ENCODE measurements at regions not wholly inside any gene's neighbourhood (a gene's known extent, or its start where the extent isn't known, plus 50 kb on each side); places are given as distances from the start of the nearest gene placed in this dataset.

DNA sequence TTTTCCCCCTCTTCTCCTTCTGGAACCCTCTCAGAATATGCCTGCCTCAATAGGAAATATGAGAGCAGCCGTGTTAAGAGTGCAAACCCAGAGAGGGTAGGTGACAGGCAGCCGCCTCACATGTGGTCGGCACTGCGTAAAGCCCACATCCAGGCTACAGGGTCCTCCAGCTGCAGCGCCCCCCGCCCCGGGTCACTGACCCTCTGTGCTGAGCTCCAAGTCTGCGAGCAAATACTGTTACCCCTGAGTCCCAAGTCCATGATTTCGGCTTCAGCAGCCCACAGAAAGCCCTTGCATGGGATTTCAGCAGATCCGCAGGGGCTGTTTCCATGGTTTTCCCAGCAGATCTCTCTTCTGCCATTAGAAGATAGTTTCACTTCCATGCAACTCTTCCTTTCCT, 186.9 kb upstream of the IRS2 start:
- Histone ChIP-seq H3K27ac (no peak overlapping the region), H3K9me3 (peaks cover 0 to 11% (median 4%) of the 10 kb centered on the region in 4 donors), H3K4me3 (no peak overlapping the region), H3K4me1 (no peaks in the 10 kb centered on the region), H3K27me3 (no peaks in the 10 kb centered on the region), H3K36me3 (no peaks in the 10 kb centered on the region)
- no peak for TF ChIP-seq POLR2A (IDR thresholded peaks at IDR 0.05)
- TF ChIP-seq POLR2AphosphoS5 (IDR thresholded peaks at IDR 0.05): no peak
- TF ChIP-seq, protein P1, sequence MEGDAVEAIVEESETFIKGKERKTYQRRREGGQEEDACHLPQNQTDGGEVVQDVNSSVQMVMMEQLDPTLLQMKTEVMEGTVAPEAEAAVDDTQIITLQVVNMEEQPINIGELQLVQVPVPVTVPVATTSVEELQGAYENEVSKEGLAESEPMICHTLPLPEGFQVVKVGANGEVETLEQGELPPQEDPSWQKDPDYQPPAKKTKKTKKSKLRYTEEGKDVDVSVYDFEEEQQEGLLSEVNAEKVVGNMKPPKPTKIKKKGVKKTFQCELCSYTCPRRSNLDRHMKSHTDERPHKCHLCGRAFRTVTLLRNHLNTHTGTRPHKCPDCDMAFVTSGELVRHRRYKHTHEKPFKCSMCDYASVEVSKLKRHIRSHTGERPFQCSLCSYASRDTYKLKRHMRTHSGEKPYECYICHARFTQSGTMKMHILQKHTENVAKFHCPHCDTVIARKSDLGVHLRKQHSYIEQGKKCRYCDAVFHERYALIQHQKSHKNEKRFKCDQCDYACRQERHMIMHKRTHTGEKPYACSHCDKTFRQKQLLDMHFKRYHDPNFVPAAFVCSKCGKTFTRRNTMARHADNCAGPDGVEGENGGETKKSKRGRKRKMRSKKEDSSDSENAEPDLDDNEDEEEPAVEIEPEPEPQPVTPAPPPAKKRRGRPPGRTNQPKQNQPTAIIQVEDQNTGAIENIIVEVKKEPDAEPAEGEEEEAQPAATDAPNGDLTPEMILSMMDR (IDR thresholded peaks at IDR 0.05): no peak
- TF ChIP-seq EP300 (IDR thresholded peaks at IDR 0.05): no peak
- no peak for DNase-seq
- intact Hi-C loops (cut with DNase I; ENCODE audit: low total_unique reads): no loop called here
- WGBS, 5 donors: 87 to 93% (median 89%) methylated on average over 10 of the region's 10 CpGs

DNA sequence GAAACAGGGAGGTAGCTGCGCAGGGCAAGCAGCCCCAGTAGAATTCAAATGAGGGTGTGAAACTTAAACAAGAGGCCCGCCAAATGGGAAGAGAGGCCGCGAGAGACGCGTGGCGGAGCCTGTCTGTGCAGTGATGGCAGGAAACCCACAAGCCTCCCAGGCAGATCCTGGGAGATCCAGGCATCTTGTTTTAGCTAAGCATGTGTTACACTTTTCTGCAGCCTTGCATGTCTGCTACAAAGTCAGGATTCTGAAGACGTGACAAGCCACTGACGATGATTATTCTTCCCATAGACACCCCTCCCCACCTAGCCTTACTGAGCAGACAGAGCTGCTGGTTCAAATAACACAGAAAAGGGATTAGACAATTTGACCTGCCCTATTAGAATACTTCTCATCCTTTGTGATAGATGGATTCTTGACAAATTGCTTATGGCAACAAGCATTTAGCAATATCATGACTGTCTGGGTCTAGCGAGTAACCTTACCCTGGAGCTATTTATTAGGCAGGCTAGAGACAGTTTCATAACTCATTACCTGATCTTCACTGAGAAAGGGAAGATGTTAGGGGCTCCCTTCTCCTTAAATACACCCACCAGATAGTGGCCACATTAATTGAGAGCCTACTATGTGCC, 185.2 kb upstream of the IRS2 start:
- no peaks in the 10 kb centered on the region for H3K27me3 ChIP-seq
- peaks cover 0 to 11% (median 4%) of the 10 kb centered on the region in 4 donors for H3K9me3 ChIP-seq
- intact Hi-C loops (cut with DNase I; ENCODE audit: low total_unique reads): no loop called here
- 88 to 95% (median 92%) methylated on average over 10 of the region's 10 CpGs for WGBS, 5 donors
- H3K4me1 ChIP-seq: no peaks in the 10 kb centered on the region
- H3K36me3 ChIP-seq: no peaks in the 10 kb centered on the region
- no peak for DNase-seq
- TF ChIP-seq, protein P1 (IDR thresholded peaks at IDR 0.05): no peak
- no peak for TF ChIP-seq POLR2A (IDR thresholded peaks at IDR 0.05)
- no peak for TF ChIP-seq EP300 (IDR thresholded peaks at IDR 0.05)
- TF ChIP-seq POLR2AphosphoS5 (IDR thresholded peaks at IDR 0.05): no peak
- H3K27ac ChIP-seq: no peak overlapping the region
- no peak overlapping the region for H3K4me3 ChIP-seq

DNA sequence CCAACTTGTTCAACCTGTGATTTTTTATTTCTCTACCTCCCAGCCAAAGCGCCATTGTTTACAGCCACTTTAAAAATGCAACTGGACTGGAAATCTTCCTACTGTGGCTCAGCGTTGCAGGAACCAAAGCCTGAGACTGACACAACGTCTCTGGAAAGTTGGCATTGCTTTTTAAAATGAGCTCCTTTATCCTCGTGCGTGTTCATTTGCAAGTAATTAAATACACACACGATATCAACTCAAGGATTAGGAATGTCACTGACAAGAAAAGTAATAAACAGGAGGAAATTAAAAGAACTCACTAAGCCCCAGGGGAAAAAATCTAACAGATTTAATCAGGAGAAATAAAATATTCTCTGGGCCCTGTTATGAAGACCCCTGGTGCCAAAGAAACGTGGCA, 184.6 kb upstream of the IRS2 start:
- no peaks in the 10 kb centered on the region for H3K27me3 ChIP-seq
- no peak overlapping the region for H3K27ac ChIP-seq
- TF ChIP-seq POLR2A (IDR thresholded peaks at IDR 0.05): no peak
- no peak for TF ChIP-seq POLR2AphosphoS5 (IDR thresholded peaks at IDR 0.05)
- TF ChIP-seq, protein P1 (IDR thresholded peaks at IDR 0.05): no peak
- TF ChIP-seq EP300 (IDR thresholded peaks at IDR 0.05): no peak
- no peaks in the 10 kb centered on the region for H3K4me1 ChIP-seq
- H3K36me3 ChIP-seq: no peaks in the 10 kb centered on the region
- no peak overlapping the region for H3K4me3 ChIP-seq
- peaks cover 0 to 11% (median 4%) of the 10 kb centered on the region in 4 donors for H3K9me3 ChIP-seq
- DNase-seq: no peak
- WGBS, 5 donors: 72 to 79% (median 74%) methylated on average over 7 of the region's 7 CpGs
- intact Hi-C loops (cut with DNase I; ENCODE audit: low total_unique reads): no loop called here

DNA sequence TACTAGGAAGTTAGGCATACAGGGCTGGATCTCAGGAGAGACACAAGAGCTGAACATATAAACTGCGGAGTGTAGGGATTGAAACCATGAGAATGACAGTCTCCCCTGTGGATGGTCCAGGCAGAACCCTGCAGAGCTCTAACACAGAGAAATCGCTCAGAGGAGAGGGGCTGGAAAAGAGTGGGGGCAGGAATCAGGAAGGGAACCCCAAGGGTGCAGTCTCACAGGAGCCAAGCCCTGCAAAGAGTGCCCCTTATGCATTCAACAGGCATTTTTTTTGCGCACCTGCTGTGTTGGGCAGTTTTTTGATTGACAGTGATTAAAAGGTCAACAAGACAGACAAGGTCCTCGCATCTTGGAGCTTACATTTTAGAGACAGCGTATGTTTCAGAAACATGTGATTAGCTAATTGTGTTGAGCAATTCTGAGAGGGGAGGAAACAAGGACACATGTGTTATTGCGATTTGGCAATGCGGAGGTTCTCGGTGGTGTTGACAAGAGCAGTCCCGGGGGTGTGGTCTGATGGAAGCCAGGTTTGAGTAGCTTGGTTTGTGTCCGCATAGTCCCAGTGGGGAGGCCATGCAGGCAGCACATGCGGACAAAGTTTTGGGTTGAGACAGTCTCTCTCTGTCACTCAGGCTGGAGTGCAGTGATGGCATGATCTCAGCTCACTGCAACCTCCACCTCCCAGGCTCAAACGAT, 182.6 kb upstream of the IRS2 start:
- WGBS, 5 donors: 74 to 89% (median 85%) methylated on average over 12 of the region's 12 CpGs
- H3K4me3 ChIP-seq: no peak overlapping the region
- no peaks in the 10 kb centered on the region for H3K36me3 ChIP-seq
- no peak overlapping the region for H3K27ac ChIP-seq
- intact Hi-C loops (cut with DNase I; ENCODE audit: low total_unique reads): no loop called here
- TF ChIP-seq EP300 (IDR thresholded peaks at IDR 0.05) (no peak), POLR2A (IDR thresholded peaks at IDR 0.05) (no peak), POLR2AphosphoS5 (IDR thresholded peaks at IDR 0.05) (no peak)
- TF ChIP-seq, protein P1 (IDR thresholded peaks at IDR 0.05): no peak
- peaks cover 0 to 11% (median 4%) of the 10 kb centered on the region in 4 donors for H3K9me3 ChIP-seq
- DNase-seq: no peak
- H3K4me1 ChIP-seq: no peaks in the 10 kb centered on the region
- H3K27me3 ChIP-seq: no peaks in the 10 kb centered on the region
